Stimulated activated CD8-positive, alpha-beta memory T cell treated with anti-CD3 and anti-CD28 coated beads, Interleukin-4, amount 100 ng/mL, for 1 hour (primary cell): ENCODE measurements at regions not wholly inside any gene's neighbourhood (a gene's known extent, or its start where the extent isn't known, plus 50 kb on each side); places are given as distances from the start of the nearest gene placed in this dataset.
A peak's percentile ranks its signal among the peaks of the same experiment; 100 is the strongest.

Experiments
- DNase-seq, 2 donors: peaks; one replicate each; pipeline ENCODE4 v3.0.0-alpha.2; 2020; ENCODE audit warnings: low read depth in 2 of 2, low spot score in 1 of 2

DNA sequence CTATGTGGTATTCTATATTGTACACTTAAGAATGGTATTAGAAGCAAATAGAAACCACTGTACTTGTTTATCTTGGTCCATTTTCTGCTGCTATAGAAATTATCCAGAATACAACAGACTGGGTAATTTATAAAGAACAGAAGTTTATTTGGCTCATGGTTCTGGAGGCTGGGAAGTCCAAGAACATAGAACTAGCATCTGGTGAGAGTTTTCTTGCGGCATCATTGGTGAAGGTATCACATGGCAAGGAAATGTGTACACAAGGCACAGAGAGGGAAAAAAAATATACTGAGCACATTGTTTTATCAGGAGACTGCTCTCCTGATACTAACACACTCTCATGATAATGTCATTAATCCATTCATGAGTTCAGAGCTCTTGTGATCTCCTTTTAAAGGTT, 130.3 kb upstream of the STXBP6 start:
- DNase-seq, result no peak

DNA sequence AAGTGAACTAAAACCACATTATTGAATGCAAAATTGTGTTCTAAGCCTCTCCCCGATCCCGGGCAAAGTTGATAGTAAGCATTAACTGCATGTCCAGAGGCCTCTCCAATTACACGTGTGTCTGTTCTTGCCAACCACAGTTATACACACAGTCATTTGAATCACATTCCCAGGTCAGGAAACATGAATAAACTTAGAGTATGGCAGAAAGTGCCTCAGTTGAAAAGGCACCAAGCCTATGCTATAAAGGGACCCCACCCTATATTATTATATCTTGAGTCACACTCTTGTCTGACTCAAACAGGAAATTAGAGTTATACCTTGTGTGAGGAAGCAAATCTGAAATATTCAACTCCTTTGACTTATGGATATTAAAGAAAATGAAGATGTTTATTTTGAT, 128.3 kb upstream of the STXBP6 start:
- DNase-seq, result no peak

- no peak for DNase-seq
Observed at GRCh38 chr14:25150934-25151790, 101.2 kb upstream of the STXBP6 start.

GRCh38 chr14:25150401-25150800, 100.5 kb upstream of the STXBP6 start:
- DNase-seq, result no peak

GRCh38 chr14:25140411-25140810, 90.5 kb upstream of the STXBP6 start:
- no peak for DNase-seq

DNA sequence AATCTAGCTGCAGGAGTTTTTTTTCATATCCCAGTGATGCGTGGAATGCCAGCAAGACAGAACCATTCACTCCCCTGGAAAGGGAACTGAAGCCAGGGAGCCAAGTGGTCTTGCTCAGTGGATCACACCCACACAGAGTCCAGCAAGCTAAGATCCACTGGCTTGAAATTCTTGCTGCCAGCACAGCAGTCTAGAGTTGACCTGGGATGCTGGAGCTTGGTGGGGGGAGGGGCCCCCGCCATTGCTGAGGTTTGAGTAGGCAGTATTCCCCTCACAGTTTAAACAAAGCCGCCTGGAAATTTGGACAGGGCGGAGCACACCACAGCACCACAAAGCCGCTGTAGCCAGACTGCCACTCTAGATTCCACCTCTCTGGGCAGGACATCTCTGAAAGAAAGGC, 86.9 kb upstream of the STXBP6 start:
- no peak for DNase-seq

DNA sequence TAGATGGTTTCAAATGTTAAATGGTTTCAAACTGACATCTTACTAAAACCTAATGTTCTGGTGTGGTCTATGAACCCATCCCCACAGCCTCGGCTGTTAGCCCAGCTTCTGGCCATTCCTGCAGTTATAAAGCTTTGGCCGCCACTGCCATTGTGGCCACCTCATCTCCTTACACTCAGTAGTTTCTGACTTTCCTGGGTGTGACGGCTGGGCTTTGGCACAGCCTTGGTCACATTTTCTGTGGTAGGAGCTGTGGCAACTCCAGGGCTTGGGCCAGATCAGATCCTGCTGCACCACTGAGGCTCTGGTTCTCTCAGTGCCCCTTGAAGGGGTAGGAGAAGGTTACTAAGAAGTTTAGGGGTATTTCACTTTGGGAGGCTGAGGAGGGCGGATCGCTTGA, 84.2 kb upstream of the STXBP6 start:
- no peak for DNase-seq

DNA sequence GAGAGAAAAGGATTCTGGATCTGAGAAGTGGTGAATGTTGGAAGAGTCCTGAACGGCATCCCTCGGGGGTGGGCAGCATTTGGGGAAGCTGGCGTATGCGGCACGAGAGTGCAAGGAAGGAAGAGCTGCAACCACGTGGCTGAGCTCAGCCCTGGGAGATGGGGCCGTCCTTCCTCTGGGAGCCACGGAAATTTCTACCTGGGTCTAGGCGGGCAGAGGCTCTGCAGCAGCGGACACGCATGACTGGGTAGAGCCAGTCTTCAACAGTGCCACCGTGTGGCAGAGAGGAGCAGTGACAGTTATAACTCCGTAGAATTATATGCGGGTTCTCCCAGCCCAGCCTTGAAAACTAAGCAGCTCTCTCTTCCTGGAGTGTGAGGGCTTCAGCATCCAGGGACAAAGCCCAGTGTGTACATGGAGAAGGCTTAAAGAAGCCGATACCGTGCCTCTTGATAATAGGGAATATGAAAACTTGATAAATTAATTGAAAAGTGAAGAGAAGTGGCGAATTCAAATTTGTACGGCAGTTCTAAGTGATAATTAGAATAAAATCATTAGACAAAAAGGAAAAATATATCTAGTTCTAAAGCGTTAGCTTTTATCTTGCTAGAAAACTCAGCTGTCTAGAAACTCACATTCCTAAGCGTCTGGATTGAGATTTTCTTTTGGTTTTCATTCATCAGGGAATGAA, 82.9 kb upstream of the STXBP6 start:
- peak; percentile 2 to 9 for DNase-seq

DNA sequence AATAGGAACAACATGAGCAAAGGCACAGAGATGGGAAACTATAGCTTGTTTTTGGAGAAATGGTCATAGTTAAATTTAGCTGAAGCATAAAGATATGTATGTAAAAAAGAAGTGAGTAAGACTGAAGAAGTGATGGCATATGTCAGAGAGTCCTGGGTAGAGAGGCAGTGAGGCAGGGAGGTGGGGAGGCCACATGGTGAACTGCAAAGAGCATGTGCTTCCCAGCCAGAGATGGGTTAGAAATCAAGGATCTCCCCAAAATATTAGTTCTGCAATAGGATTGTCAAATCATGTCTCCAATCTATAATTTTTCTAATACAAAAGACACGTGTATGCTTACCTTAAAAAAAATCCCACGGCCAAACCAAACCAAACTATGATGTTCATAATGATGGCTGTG, 82.1 kb upstream of the STXBP6 start:
- no peak for DNase-seq

DNA sequence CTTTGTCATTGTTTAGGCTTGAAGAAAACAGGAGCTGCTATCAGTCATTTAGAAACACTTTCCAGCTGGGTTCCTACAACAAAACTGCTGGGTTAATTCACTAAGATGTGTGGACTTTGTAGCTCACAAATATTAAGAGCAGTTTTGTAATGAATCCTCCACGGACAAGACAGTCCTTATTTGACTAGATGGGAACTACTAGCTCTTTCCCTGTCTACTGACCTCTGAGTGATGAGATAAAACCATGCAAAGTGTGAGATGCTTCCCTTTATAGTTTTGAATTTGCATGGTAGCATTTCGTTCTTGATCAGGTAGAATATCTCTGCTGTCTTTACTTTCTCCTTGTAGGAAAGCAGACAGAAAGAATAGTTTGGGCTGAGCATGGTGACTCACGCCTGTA, 72.9 kb upstream of the STXBP6 start:
- DNase-seq, result no peak

DNA sequence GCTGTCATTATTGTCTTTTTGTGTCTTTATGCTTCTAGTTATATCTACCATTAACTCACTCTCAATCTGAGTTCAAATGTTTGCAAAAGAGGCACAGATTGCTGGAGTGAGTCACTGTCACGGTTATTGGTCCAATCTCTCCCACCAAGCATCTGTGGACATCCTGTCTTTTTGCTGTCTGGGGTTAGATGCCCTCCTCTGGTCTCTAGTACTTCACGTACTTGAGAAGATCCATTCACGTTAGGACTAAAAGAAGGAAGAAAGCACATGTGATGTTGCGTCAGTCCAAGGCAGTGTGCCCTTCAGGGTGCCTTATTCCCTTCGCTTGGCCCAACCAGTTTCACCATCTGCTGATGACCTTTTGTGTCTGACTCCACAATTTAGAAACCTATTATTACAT, 72.3 kb upstream of the STXBP6 start:
- DNase-seq, result no peak

- no peak for DNase-seq
Observed at GRCh38 chr14:25121337-25122129, 71.6 kb upstream of the STXBP6 start.

DNA sequence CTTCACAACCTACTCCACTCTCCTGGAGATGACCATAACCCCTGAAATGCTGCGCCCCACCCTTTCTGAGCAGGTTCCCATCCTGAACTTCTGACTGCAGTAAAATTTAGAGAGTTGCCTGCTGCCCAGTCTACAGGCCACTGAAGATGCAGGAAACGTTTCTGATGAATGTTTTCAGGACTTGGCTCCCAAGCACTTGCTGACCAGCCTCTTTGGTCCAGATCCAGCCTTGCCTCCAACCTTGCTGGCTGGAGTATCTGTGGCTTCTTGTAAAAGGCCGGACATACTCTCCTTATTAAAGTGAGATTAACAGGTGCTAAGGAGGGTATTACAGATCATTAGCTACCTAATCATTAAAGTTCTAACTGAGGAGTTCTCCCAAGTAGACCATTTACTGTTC, 70.3 kb upstream of the STXBP6 start:
- no peak for DNase-seq

- DNase-seq, result no peak
Observed at GRCh38 chr14:25118671-25119070, 68.7 kb upstream of the STXBP6 start.

GRCh38 chr14:25117342-25117741, 67.4 kb upstream of the STXBP6 start:
- DNase-seq, result no peak

- DNase-seq, result no peak
Observed at GRCh38 chr14:25116607-25117006, 66.7 kb upstream of the STXBP6 start.

GRCh38 chr14:25113394-25113793, 63.4 kb upstream of the STXBP6 start:
- DNase-seq, result no peak

- DNase-seq, result no peak
Observed at GRCh38 chr14:25111061-25111601, 61.2 kb upstream of the STXBP6 start.

DNA sequence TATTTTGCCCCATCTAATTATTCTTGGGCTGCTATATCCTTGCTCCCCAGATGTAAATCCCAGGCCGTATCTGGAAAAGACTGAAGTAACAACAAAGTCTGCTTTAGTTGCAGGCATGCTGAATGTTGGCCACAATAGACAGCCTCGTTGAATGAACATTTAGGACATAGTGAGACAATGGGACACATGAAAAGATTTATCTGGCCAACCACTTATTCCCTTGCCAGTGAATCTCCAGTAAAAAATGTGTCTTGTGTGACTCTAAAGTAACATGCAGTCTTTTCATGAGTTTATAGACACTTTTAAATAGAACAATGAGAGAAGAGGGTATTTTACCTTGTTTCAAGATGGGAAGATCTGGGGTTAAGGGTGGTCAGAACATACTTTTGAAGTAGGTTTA, 60.2 kb upstream of the STXBP6 start:
- no peak for DNase-seq

DNA sequence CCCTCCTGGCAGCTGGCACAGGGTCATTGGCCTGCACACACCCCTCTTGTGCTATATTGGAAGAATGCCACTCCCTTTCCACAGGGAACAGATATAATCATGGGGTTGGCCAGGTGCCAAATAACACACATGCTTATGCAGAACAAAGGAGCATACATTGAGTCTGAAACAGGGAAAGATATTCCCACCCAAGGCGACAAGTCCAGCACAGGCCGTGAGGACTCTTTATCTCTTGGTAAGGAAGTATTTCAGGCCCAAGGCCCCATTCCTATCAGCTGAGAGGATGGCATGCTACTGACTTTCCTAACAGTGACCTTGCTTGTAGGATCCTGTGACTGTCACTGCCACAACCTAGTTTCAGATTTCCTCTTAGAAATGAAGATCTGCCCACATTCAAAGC, 59.0 kb upstream of the STXBP6 start:
- no peak for DNase-seq

DNA sequence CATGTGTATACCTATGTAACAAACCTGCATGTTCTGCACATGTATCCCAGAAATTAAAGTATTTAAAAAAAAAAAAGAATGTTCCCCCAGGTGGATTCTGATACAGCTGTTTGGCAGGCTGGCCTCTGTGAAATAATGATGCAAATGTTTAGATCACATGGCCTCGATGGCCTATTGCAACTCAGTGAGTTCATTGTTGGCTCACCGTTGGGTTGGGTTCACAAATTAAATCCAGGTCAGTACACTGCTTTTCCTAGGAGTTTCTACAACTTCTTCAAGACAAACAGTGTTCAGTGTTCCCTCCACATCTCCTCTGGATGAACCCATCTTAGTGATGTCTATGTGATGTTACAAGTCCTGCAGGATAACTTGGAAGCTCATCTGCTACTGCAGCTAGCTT, 58.3 kb upstream of the STXBP6 start:
- DNase-seq, result no peak

GRCh38 chr14:25103820-25104219, 53.9 kb upstream of the STXBP6 start:
- DNase-seq, result no peak
